ENCODE measurements at regions not wholly inside any gene's neighbourhood (a gene's known extent, or its start where the extent isn't known, plus 50 kb on each side); places are given as distances from the start of the nearest gene placed in this dataset.

DNA sequence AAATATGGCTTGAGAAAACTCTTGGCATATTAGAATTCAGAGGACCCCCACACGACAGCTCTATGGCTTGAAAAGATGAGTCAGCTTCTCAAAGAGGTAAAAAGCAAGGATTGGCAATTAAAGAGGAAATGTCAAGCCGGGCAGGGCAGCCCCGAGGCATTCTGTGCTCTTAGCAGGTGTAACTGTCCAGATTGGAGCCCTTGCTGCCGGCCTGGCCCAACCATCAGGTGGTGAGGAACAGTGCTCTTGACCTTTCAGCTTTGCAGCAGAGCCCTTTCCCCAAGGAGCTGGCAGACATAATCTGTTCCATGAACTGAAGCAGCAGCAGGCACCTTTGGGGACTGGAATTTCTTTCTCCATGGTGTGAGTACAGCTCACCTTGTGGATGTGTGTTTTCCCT, 287.8 kb downstream of the UTP18 start:
- TF ChIP-seq, protein P1, sequence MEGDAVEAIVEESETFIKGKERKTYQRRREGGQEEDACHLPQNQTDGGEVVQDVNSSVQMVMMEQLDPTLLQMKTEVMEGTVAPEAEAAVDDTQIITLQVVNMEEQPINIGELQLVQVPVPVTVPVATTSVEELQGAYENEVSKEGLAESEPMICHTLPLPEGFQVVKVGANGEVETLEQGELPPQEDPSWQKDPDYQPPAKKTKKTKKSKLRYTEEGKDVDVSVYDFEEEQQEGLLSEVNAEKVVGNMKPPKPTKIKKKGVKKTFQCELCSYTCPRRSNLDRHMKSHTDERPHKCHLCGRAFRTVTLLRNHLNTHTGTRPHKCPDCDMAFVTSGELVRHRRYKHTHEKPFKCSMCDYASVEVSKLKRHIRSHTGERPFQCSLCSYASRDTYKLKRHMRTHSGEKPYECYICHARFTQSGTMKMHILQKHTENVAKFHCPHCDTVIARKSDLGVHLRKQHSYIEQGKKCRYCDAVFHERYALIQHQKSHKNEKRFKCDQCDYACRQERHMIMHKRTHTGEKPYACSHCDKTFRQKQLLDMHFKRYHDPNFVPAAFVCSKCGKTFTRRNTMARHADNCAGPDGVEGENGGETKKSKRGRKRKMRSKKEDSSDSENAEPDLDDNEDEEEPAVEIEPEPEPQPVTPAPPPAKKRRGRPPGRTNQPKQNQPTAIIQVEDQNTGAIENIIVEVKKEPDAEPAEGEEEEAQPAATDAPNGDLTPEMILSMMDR (IDR thresholded peaks at IDR 0.05): no peak
- TF ChIP-seq EP300 (IDR thresholded peaks at IDR 0.05) (no peak), POLR2AphosphoS5 (IDR thresholded peaks at IDR 0.05) (no peak)
